Common myeloid progenitor, CD34-positive (primary cell): ENCODE measurements at regions not wholly inside any gene's neighbourhood (a gene's known extent, or its start where the extent isn't known, plus 50 kb on each side); places are given as distances from the start of the nearest gene placed in this dataset.

Experiments
- CTCF ChIA-PET: fragments of 350-600 bp; sonication (Branson Sonifier 250); formaldehyde crosslinking; loops from one replicate; lab custom pipeline; 2021; ENCODE audit warnings: antibody characterized with exemption; lab: Charles Lee
- POLR2A ChIA-PET: fragments of 350-600 bp; sonication (Branson Sonifier 250); formaldehyde crosslinking; loops from one replicate; lab custom pipeline; 2021; ENCODE audit warnings: antibody characterized with exemption; lab: Charles Lee
- DNase-seq, 3 donors: peaks; one replicate each; pipeline versions ENCODE4 v3.0.0 to v3.0.0-alpha.2; 2013
- H3K27ac ChIP-seq, 2 experiments: 1 replicate in 1 of 2; 2 replicates in 1 of 2; pipeline ENCODE4 v1.7.0; 2013; ENCODE audit warnings: inconsistent platforms in 2 of 2, low read length in 2 of 2, mild to moderate bottlenecking in 2 of 2, low read depth in 1 of 2, moderate library complexity in 1 of 2; ENCODE audit not compliant: severe bottlenecking in 2 of 2, insufficient read depth in 1 of 2, poor library complexity in 1 of 2
- H3K27me3 ChIP-seq, 5 experiments: replicated peaks in 2 of 5; 1 replicate in 3 of 5; 2 replicates in 2 of 5; pipeline versions ENCODE4 v1.6.1 to v1.7.0; 2013; ENCODE audit warnings: low read length in 4 of 5, mild to moderate bottlenecking in 2 of 5, moderate library complexity in 2 of 5, inconsistent platforms in 1 of 5; ENCODE audit not compliant: insufficient read depth in 5 of 5, control insufficient read depth in 4 of 5
- H3K36me3 ChIP-seq, 4 experiments: 1 replicate in 2 of 4; 2 replicates in 2 of 4; pipeline versions ENCODE4 v1.6.1 to v1.7.0; 2013; ENCODE audit warnings: low read length in 3 of 4, control low read depth in 1 of 4, mild to moderate bottlenecking in 1 of 4; ENCODE audit not compliant: control insufficient read depth in 4 of 4, insufficient read depth in 4 of 4
- H3K4me1 ChIP-seq, 4 experiments: 1 replicate in 3 of 4; 2 replicates in 1 of 4; pipeline versions ENCODE4 v1.6.1 to v1.7.1; 2013; ENCODE audit warnings: low read length in 3 of 4, mild to moderate bottlenecking in 3 of 4, control low read depth in 1 of 4, inconsistent platforms in 1 of 4, moderate library complexity in 1 of 4; ENCODE audit not compliant: control insufficient read depth in 4 of 4, insufficient read depth in 4 of 4; ENCODE audit errors: control extremely low read depth in 1 of 4
- H3K4me3 ChIP-seq, 7 experiments: 1 replicate in 4 of 7; 2 replicates in 3 of 7; pipeline versions ENCODE4 v1.5.1 to v1.7.0; 2013; ENCODE audit warnings: mild to moderate bottlenecking in 7 of 7, low read length in 6 of 7, moderate library complexity in 6 of 7, inconsistent platforms in 2 of 7, low read depth in 2 of 7, control low read depth in 1 of 7; ENCODE audit not compliant: insufficient read depth in 4 of 7, control insufficient read depth in 1 of 7; ENCODE audit errors: extremely low read depth in 1 of 7
- H3K9me3 ChIP-seq, 5 experiments: 1 replicate in 4 of 5; 2 replicates in 1 of 5; pipeline versions ENCODE4 v1.6.1 to v1.7.1; 2013; ENCODE audit warnings: low read length in 4 of 5, mild to moderate bottlenecking in 2 of 5, inconsistent platforms in 1 of 5, low read depth in 1 of 5, moderate library complexity in 1 of 5; ENCODE audit not compliant: control insufficient read depth in 4 of 5, insufficient read depth in 2 of 5; ENCODE audit errors: control extremely low read depth in 1 of 5
- WGBS: methylation state at CpG from one replicate; pipeline ENCODE4 v1.1.5; 2013; ENCODE audit not compliant: insufficient coverage; 5-methylcytosine and 5-hydroxymethylcytosine counted together

GRCh38 chr4:58510652-58511051 lies 1400.5 kb upstream of the IGFBP7 start:
- no CpG with 5 or more reads among the region's 2 CpGs for WGBS
- H3K36me3 ChIP-seq: no peaks in the 10 kb centered on the region
- no peaks in the 10 kb centered on the region for H3K9me3 ChIP-seq
- CTCF ChIA-PET: no interaction called here
- H3K4me1 ChIP-seq: no peaks in the 10 kb centered on the region
- no peak overlapping the region for H3K4me3 ChIP-seq
- no peak overlapping the region for H3K27ac ChIP-seq
- H3K27me3 ChIP-seq: no peaks in the 10 kb centered on the region
- DNase-seq: no peak
- POLR2A ChIA-PET: no interaction called here

DNA sequence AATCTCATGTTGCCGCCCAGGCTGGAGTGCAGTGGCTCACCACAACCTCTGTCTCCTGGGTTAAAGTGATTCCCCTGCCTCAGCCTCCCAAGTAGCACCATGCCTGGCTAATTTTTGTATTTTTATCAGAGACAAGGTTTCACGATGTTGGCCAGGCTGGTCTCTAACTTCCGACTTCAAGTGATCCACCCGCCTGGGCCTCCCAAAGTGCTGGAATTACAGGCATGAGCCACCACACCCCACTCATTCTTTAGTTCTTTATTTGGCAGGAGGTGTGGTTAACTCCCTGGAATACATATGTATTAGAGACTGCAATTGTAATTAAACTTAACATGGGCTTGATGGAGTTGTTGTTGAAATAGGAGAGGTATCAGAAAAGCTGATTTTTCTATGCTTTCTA lies 1396.9 kb upstream of the IGFBP7 start:
- Histone ChIP-seq H3K9me3 (no peaks in the 10 kb centered on the region), H3K36me3 (no peaks in the 10 kb centered on the region), H3K4me3 (no peak overlapping the region), H3K27me3 (no peaks in the 10 kb centered on the region), H3K4me1 (no peaks in the 10 kb centered on the region), H3K27ac (no peak overlapping the region)
- no peak for DNase-seq
- ChIA-PET POLR2A (no interaction called here), CTCF (no interaction called here)
- WGBS: 90% methylated on average over 4 of the region's 4 CpGs

DNA sequence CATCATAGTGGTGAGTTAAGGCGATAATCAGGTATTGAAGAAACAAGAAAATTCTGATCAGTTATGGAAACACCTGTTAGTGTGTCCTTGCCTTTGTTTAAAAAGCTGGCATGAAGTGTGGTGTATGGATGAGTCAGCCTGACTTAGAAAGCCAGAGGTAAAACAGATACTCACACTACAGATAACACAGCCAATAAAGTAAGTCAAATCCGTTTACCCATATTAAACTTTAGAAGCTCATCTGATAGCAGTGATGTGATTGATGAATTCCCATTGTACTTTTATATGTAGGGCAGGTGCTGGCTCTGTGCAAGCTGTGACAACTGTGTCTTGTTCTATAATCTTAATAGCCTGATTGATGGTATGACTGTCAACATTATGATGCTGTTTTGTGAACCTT lies 1392.7 kb upstream of the IGFBP7 start:
- ChIA-PET CTCF (no interaction called here), POLR2A (no interaction called here)
- Histone ChIP-seq H3K4me1 (no peaks in the 10 kb centered on the region), H3K27ac (no peak overlapping the region), H3K27me3 (no peaks in the 10 kb centered on the region), H3K36me3 (no peaks in the 10 kb centered on the region), H3K9me3 (no peaks in the 10 kb centered on the region), H3K4me3 (no peak overlapping the region)
- WGBS: 100% methylated on average over 1 of the region's 2 CpGs
- DNase-seq: no peak

DNA sequence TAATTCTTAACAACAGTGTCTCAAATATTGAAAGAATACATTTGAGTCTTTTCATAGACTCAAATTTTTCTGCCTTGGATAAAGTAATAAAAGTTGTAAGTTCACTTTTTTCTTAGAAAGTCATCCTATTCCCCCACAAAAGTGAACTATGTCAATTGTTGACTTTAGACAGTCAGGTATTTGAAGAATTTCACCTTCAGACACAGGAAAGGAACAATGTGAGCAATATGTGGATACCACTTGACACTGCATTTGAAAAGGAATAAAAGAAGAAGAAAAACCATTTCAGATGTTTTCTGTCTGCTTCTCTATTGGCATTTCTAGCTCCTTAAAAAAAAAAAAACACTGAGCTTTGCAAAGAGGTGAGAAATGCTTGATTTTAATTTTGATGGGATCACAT lies 1389.0 kb upstream of the IGFBP7 start:
- DNase-seq: no peak
- Histone ChIP-seq H3K4me1 (no peaks in the 10 kb centered on the region), H3K27me3 (no peaks in the 10 kb centered on the region), H3K36me3 (no peaks in the 10 kb centered on the region), H3K4me3 (no peak overlapping the region), H3K27ac (no peak overlapping the region), H3K9me3 (no peaks in the 10 kb centered on the region)
- ChIA-PET POLR2A (no interaction called here), CTCF (no interaction called here)

GRCh38 chr4:58491620-58492019 lies 1381.4 kb upstream of the IGFBP7 start:
- no peaks in the 10 kb centered on the region for H3K36me3 ChIP-seq
- no peaks in the 10 kb centered on the region for H3K9me3 ChIP-seq
- H3K4me1 ChIP-seq: no peaks in the 10 kb centered on the region
- CTCF ChIA-PET: no interaction called here
- H3K27me3 ChIP-seq: no peaks in the 10 kb centered on the region
- WGBS: 40% methylated on average over 1 of the region's 2 CpGs
- POLR2A ChIA-PET: no interaction called here
- DNase-seq: no peak
- H3K27ac ChIP-seq: no peak overlapping the region
- H3K4me3 ChIP-seq: no peak overlapping the region

- no peaks in the 10 kb centered on the region for H3K27me3 ChIP-seq
- no peak for DNase-seq
- POLR2A ChIA-PET: no interaction called here
- WGBS: no CpG with 5 or more reads among the region's 1 CpG
- H3K36me3 ChIP-seq: no peaks in the 10 kb centered on the region
- no peak overlapping the region for H3K27ac ChIP-seq
- H3K4me3 ChIP-seq: no peak overlapping the region
- CTCF ChIA-PET: no interaction called here
- no peaks in the 10 kb centered on the region for H3K4me1 ChIP-seq
- no peaks in the 10 kb centered on the region for H3K9me3 ChIP-seq
Measured at GRCh38 chr4:58477950-58478349, 1367.8 kb upstream of the IGFBP7 start.

DNA sequence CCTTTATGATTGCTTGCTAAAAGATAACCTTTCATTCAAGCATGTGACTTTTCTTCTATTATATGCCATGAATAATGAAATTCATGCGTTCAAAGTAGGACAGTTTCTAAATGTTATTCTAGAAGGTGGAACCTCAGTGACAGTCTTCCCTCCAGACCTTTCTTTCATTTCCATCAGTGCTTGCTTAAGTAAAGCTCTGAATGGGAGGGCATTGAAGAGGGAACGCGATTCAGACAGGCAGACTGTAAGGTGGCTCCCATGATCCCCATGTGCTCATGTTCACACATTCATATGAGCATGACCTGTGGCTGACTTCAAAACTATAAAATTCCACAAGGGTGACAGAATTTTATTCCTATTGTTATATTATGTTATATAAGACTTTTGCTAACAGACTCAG lies 1367.3 kb upstream of the IGFBP7 start:
- ChIA-PET POLR2A (no interaction called here), CTCF (no interaction called here)
- Histone ChIP-seq H3K4me1 (no peaks in the 10 kb centered on the region), H3K27me3 (no peaks in the 10 kb centered on the region), H3K9me3 (no peaks in the 10 kb centered on the region), H3K36me3 (no peaks in the 10 kb centered on the region), H3K4me3 (no peak overlapping the region), H3K27ac (no peak overlapping the region)
- 94% methylated on average over 3 of the region's 3 CpGs for WGBS
- DNase-seq: no peak
